ENCODE measurements at regions not wholly inside any gene's neighbourhood (a gene's known extent, or its start where the extent isn't known, plus 50 kb on each side); places are given as distances from the start of the nearest gene placed in this dataset.
A peak's percentile ranks its signal among the peaks of the same experiment; 100 is the strongest.
"Not testable (repeated sequence)": the region's sequence is repeated elsewhere in the genome, so short reads cannot be mapped to it uniquely, and the experiment has no call there.

GRCh38 chr4:66279084-66279483 is 608.8 kb upstream of the EPHA5 start:
- TF ChIP-seq CTCF (IDR thresholded peaks at IDR 0.05; ENCODE audit: low read depth, low read length), result no peak

GRCh38 chr4:66275411-66276038 is 605.2 kb upstream of the EPHA5 start:
- no peaks in the 10 kb centered on the region for H3K4me1 ChIP-seq (ENCODE audit: low read depth)
- no peaks in the 10 kb centered on the region for H3K27me3 ChIP-seq
- TF ChIP-seq CTCF (IDR thresholded peaks at IDR 0.05; ENCODE audit: low read depth, low read length), result no peak
- peak in 1 of 2 donors; percentile 5 for DNase-seq (ENCODE audit: low read depth in 1 of 2, low spot score in 1 of 2)
- no peak overlapping the region for H3K27ac ChIP-seq
- H3K4me3 ChIP-seq, result no peak overlapping the region
- no peaks in the 10 kb centered on the region for H3K36me3 ChIP-seq
- no peaks in the 10 kb centered on the region for H3K9me3 ChIP-seq (ENCODE audit: low read depth)

More at GRCh38 chr4:66279084-66279483, 608.8 kb upstream of the EPHA5 start:
- Histone ChIP-seq H3K9me3 (ENCODE audit: low read depth) (no peaks in the 10 kb centered on the region), H3K27ac (no peak overlapping the region), H3K36me3 (no peaks in the 10 kb centered on the region), H3K4me1 (ENCODE audit: low read depth) (no peaks in the 10 kb centered on the region), H3K27me3 (no peaks in the 10 kb centered on the region), H3K4me3 (no peak overlapping the region)
- DNase-seq (ENCODE audit: low read depth in 1 of 2, low spot score in 1 of 2), result no peak

- DNase-seq (ENCODE audit: low read depth in 1 of 2, low spot score in 1 of 2), result peak in 1 of 2 donors; percentile 25
- Histone ChIP-seq H3K27ac (no peak overlapping the region), H3K9me3 (ENCODE audit: low read depth) (no peaks in the 10 kb centered on the region), H3K36me3 (no peaks in the 10 kb centered on the region), H3K27me3 (no peaks in the 10 kb centered on the region), H3K4me3 (no peak overlapping the region), H3K4me1 (ENCODE audit: low read depth) (no peaks in the 10 kb centered on the region)
- no peak for TF ChIP-seq CTCF (IDR thresholded peaks at IDR 0.05; ENCODE audit: low read depth, low read length)
Observed at GRCh38 chr4:66273110-66273509, 602.8 kb upstream of the EPHA5 start.

- DNase-seq (ENCODE audit: low read depth in 1 of 2, low spot score in 1 of 2); H3K27me3 ChIP-seq: not testable (repeated sequence)
Observed at GRCh38 chr4:66270356-66270755, 600.1 kb upstream of the EPHA5 start.

GRCh38 chr4:66266554-66266953 is 596.3 kb upstream of the EPHA5 start:
- not testable (repeated sequence) for DNase-seq (ENCODE audit: low read depth in 1 of 2, low spot score in 1 of 2); H3K27ac ChIP-seq; H3K4me1 ChIP-seq (ENCODE audit: low read depth); H3K9me3 ChIP-seq (ENCODE audit: low read depth); H3K27me3 ChIP-seq; H3K4me3 ChIP-seq; H3K36me3 ChIP-seq

More at GRCh38 chr4:66270356-66270755, 600.1 kb upstream of the EPHA5 start:
- H3K36me3 ChIP-seq; H3K9me3 ChIP-seq (ENCODE audit: low read depth); H3K4me3 ChIP-seq; H3K4me1 ChIP-seq (ENCODE audit: low read depth); H3K27ac ChIP-seq: not testable (repeated sequence)

- H3K9me3 ChIP-seq (ENCODE audit: low read depth), result no peaks in the 10 kb centered on the region
- peak in 1 of 2 donors; percentile 8 for DNase-seq (ENCODE audit: low read depth in 1 of 2, low spot score in 1 of 2)
- no peak for TF ChIP-seq CTCF (IDR thresholded peaks at IDR 0.05; ENCODE audit: low read depth, low read length)
- H3K4me1 ChIP-seq (ENCODE audit: low read depth), result no peaks in the 10 kb centered on the region
- no peaks in the 10 kb centered on the region for H3K27me3 ChIP-seq
- no peaks in the 10 kb centered on the region for H3K36me3 ChIP-seq
- no peak overlapping the region for H3K27ac ChIP-seq
- H3K4me3 ChIP-seq, result no peak overlapping the region
Observed at GRCh38 chr4:66266035-66266434, 595.7 kb upstream of the EPHA5 start.
